Urinary bladder (tissue), 3 donors: ENCODE measurements at regions not wholly inside any gene's neighbourhood (a gene's known extent, or its start where the extent isn't known, plus 50 kb on each side); places are given as distances from the start of the nearest gene placed in this dataset.

Experiments
- DNase-seq: peaks from one replicate; pipeline ENCODE4 v3.0.0-alpha.2; 2015; ENCODE audit errors: extremely low spot score
- H3K27ac ChIP-seq: one replicate; pipeline ENCODE4 v1.5.1; 2013; ENCODE audit warnings: low read depth, mild to moderate bottlenecking, moderate library complexity
- H3K36me3 ChIP-seq: one replicate; pipeline ENCODE4 v1.6.1; 2013; ENCODE audit warnings: mild to moderate bottlenecking, moderate library complexity; ENCODE audit not compliant: insufficient read depth
- H3K4me1 ChIP-seq: one replicate; pipeline ENCODE4 v1.6.1; 2013; ENCODE audit warnings: mild to moderate bottlenecking, moderate library complexity; ENCODE audit not compliant: insufficient read depth
- H3K4me3 ChIP-seq: one replicate; pipeline ENCODE4 v1.5.1; 2013; ENCODE audit warnings: low read depth, low read length
- WGBS: extraction: QIAGEN DNeasy Blood & Tissue Kit; methylation state at CpG from one replicate; pipeline ENCODE4 v1.1.7; 2013; 5-methylcytosine and 5-hydroxymethylcytosine counted together
- donor health status: healthy with polysubstance abuse.
- donor health status: healthy.

DNA sequence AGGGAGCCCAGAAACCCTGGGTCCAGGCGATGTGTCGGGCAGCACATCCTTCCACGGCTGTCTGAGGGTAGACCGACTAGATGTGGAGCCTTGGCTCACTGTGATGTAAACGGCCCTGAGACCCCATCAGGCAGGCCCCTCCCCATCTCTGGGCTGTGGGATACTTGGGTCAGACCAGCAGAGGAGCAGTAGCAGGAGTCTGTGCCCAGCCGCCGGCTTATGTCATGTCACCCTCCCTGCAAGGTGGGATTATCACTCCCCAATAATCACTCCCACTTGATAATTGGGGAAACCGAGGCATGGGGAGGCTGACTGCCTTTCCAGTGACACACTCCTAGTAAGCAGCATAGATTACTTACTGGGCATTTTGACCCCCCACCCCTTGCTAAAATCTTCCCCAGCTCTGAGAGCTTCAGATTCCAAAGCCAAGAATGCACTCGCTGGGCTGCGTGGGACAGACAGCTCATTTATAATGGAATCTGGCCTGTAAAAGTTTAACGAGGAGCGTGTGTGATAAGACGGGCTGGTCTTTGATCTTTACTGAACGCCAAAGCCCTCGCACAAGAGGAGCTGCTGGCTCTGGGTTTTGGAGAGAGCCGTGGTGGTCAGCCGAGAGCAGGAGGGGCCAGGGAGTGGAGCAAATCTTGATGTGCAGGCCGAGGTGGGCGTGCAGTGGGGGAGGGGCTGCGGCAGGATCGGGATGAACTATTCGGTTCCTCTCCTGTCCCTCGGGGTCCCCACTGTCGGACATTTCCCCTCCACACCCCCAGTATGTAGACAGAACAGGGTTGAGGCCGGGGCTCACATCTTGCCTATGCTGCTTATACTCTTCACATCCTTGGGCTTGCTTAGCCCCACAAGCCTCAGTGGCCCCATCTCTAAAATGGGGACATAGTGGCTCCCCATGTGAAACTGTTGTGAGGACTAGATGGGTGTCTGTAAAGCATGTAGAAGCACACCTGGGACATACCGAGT lies 200.0 kb downstream of the GLI2 start:
- Histone ChIP-seq H3K36me3 (no peaks in the 10 kb centered on the region), H3K4me1 (no peaks in the 10 kb centered on the region), H3K4me3 (no peak overlapping the region), H3K27ac (no peak overlapping the region)
- DNase-seq, result peak; percentile 65
- WGBS, result 28% methylated on average over 26 of the region's 26 CpGs

DNA sequence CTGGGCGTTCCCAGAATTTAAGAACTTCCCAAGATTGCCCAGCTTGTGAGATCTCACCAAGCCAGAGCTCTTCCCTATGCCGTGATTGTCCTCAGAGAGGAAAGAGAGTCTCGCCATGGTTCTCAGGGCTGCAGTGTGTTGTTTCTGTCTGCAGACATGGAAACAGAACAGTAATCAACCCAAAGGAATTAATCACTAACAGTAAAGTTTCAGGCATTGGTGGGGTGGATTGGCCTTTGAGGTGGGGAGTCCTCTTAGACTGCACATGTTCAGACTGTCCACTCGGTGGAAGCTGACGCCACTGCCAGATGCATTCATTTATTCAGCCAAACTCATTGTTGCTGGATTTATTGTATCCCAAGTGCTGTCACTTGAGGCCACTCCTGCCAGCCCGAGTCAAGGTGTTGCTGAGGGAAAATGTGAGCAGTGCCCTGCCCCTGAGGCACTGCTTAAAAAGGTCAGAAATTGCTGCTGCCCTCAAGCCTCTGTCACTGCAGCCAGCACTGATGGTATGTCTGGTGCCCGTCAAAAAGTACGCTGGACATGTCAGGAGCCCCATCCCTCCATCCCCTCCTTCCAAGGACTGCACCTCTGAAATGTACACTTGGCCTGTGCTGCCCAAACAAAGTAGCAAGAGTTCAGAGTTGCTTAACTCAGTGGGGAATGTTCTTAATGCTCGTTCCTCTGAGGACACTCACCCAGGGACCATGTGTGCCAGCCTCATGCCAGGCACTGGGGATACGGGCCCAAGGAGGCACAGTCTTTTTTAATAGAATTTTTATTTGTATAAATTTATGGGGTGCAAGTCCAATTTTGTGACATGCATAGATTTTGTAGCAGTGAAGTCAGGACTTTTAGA lies 201.0 kb downstream of the GLI2 start:
- WGBS, result 57% methylated on average over 10 of the region's 10 CpGs
- H3K27ac ChIP-seq, result no peak overlapping the region
- H3K4me1 ChIP-seq, result no peaks in the 10 kb centered on the region
- H3K36me3 ChIP-seq, result no peaks in the 10 kb centered on the region
- DNase-seq, result no peak
- H3K4me3 ChIP-seq, result no peak overlapping the region

DNA sequence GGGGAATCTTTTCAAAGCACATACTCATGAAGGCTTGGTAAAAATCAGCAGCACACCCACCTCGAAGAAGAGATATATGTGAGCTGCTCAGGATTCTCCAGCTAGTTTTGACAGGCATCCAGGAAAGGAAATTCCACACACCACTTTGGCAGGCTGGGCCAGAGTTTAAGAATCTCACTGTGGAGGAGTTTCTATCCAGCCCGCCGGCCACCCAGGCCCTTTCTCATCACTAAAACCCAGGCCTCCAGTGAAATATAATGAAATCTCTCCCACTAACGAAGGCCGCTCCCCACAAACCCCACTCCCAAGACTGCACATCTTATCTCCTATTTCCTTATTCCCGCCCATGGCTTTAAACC lies 202.0 kb downstream of the GLI2 start:
- Histone ChIP-seq H3K4me3 (no peak overlapping the region), H3K36me3 (no peaks in the 10 kb centered on the region), H3K4me1 (no peaks in the 10 kb centered on the region), H3K27ac (no peak overlapping the region)
- 27% methylated on average over 6 of the region's 6 CpGs for WGBS
- peak; percentile 84 for DNase-seq

DNA sequence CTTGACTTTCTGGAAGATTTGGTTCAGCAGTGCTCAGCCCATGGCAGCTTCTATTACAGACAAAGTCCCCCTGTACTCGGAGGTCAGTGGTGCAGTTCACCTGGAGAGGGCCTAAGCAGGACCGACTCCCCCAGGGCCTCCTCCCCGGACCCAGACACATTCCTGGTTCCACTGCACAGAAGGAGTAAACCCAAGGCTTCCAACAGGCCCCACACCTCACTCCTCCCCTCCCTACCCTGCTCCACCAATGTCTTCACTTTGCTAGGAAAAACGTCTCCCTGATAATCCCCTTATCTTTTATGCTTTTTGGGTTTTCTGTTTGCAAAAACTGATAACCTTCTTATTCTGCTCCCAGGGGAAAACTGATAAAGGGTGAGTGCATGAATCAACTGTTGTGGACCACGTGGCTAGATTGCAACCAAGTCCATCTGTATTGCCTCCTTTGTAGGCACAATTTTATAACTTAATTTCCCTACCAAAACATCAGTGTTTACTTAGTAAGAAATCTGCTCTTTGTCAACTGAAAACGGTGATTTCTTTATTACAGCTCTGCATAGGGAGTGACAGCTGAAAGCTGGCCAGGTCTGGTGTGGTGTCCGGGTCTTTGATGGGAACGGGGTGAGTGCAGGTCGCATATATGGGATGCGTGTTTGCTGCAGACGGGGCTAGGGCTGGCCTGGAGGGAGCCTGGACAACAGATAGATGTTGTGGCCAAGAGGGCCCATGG lies 202.5 kb downstream of the GLI2 start:
- peak; percentile 49 for DNase-seq
- H3K36me3 ChIP-seq, result no peaks in the 10 kb centered on the region
- 19% methylated on average over 11 of the region's 11 CpGs for WGBS
- H3K4me1 ChIP-seq, result no peaks in the 10 kb centered on the region
- no peak overlapping the region for H3K4me3 ChIP-seq
- no peak overlapping the region for H3K27ac ChIP-seq

DNA sequence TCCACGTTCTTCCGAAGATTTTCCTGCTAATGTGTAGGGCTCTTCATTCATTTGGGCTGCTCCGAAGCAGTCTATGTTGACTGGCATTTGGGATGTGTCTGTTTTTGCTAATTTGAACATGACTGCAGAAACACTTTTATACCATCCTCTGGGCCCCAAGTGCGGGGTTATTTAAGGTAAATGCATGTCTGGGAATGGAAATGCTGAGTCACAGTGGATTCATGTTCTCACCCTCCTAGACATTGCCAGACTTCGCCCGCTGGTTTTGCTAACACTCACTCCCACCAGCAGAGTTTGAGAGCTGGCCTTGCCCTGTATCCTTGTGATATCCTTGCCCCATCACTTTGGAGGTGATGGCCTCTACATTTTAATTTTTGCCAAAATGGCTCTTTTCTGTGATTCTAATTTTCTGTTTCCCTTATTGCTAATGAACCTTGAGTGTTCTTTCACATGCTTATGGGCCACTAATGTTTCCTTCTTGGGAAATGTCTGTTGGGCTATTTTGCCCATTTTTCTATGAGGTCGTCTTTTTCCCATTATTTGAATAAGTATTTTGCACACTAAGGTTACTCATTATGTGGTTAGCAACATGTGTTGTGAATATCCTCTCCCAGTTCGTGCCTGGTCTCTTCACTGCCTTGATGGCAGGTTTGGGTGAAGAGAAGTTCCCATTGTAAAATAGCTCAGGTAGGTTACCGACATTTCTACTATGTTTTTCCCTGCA lies 204.1 kb downstream of the GLI2 start:
- 74% methylated on average over 9 of the region's 9 CpGs for WGBS

DNA sequence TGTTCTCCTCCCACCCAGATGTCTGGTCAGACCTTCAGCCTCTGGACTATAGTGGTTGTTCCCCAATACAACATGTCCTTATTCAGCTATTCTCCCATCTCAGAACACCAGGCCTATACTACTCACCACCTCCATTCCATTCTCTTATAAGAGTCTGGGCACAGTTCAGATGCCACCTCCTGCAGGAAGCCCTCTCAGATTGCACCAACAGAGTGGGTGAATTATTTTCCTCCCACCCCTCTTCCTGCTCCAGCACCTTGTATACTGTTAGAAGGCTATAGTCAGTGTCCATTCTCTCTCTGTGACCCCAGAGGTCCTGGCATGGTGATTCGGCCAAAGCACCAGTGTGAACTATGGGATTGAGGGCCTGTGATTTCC lies 204.6 kb downstream of the GLI2 start:
- Histone ChIP-seq H3K4me1 (no peaks in the 10 kb centered on the region), H3K27ac (no peak overlapping the region), H3K4me3 (no peak overlapping the region), H3K36me3 (no peaks in the 10 kb centered on the region)
- 83% methylated on average over 1 of the region's 1 CpG for WGBS
- DNase-seq, result no peak

More for the DNA sequence above, 204.1 kb downstream of the GLI2 start:
- no peak overlapping the region for H3K27ac ChIP-seq
- H3K4me3 ChIP-seq, result no peak overlapping the region
- no peaks in the 10 kb centered on the region for H3K4me1 ChIP-seq
- no peak for DNase-seq
- H3K36me3 ChIP-seq, result no peaks in the 10 kb centered on the region

DNA sequence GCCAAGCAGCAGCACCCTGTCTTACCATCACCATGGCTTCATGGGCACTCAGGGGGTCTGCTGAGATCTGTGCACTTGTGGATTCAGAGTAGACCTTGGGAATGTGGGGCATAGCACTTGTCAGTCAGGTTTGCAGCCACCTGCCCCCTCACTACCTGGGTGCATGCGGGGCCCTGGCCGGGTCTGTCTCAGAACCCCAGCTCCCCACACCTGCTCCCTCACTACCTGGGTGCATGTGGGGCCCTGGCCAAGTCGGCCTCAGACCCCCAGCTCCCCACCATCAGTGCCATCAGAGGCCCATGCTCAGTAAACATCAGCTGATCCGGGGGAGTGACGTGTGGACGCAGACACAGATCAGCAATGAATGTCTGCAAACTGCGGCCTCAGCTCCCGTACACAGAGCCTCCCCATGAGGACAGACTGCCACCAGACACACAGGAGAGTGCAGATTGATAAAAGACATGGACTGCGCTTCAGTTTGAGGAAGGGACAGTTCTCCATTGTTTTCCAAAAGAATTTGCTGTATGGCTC lies 205.1 kb downstream of the GLI2 start:
- DNase-seq, result no peak
- H3K4me1 ChIP-seq, result no peaks in the 10 kb centered on the region
- H3K4me3 ChIP-seq, result no peak overlapping the region
- no peak overlapping the region for H3K27ac ChIP-seq
- H3K36me3 ChIP-seq, result no peaks in the 10 kb centered on the region
- WGBS, result 85% methylated on average over 9 of the region's 9 CpGs

DNA sequence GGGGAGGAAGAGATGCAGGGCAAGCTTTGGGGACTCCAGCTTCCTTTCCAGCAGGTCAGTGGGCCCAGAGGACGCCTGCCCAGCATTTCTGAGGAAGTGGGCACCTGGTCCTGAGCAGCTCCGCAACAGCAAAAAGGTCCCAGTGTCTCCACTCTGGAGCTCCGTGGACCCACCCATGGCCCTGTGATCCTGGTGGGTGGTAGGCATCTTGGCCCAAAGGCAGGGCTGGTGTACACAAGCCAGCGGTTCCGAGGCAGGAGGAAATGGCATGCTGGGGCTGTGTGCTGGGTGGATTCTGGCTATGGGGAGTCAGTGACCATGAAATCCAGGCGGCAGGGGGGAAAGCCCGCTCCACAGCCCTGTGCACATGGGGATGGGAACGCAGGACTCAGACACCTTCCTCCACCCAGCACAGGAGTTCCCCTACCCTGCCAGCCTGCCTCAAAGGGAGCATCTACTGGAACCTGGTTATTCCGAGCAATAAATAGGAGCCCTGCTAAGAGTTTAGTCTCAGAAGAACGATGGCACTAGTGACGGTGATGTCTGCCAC lies 206.0 kb downstream of the GLI2 start:
- Histone ChIP-seq H3K36me3 (no peaks in the 10 kb centered on the region), H3K4me1 (no peaks in the 10 kb centered on the region), H3K4me3 (no peak overlapping the region), H3K27ac (no peak overlapping the region)
- DNase-seq, result no peak
- 89% methylated on average over 11 of the region's 11 CpGs for WGBS

DNA sequence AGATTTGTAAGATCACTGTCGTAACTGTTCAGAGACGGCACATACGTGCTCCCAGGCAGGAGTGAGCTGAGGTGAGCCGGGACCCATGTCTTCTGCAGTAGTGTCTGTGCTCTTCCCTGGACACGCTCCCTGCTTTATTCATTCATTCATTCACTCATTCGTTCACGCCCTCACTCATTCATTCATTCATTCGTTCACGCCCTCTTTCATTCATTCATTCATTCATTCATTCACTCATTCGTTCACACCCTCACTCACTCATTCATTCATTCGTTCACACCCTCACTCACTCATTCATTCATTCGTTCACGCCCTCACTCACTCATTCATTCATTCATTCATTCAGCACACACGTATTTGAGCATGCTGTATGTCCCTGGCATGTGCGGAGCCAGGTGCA lies 207.0 kb downstream of the GLI2 start:
- H3K4me3 ChIP-seq, result no peak overlapping the region
- H3K27ac ChIP-seq, result no peak overlapping the region
- H3K4me1 ChIP-seq, result no peaks in the 10 kb centered on the region
- no peaks in the 10 kb centered on the region for H3K36me3 ChIP-seq
- DNase-seq, result no peak
- WGBS, result 91% methylated on average over 15 of the region's 15 CpGs

DNA sequence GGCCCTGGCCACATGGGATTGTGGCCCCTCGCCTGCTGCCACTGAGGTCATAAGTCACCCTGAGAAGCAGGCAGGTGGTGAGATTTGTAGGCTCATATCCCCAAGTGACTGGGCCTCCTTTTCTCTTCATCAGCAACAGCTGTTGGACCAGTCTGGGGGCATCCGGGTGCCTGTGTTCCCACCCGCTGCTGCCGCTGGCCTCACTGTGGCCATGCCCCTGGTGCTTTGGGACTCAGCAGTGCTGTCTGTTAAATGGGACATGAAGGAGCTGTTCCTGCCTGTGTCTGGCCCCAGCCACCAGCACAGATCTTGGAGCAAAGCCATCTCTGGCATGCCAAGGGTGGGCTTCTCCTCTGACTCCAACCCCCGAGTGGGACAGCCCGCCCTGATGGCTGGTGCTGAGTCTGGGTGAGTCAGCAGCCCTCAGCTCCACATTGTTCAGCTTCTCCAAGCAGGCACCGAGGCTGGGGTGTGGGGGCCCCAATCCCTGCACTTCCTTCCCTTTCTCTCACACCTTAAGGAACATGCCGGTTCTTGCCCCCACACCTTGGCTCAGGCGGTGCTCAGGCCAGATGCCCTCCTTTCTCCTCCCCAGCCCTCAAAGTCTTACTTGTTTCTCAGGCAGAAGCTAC lies 207.9 kb downstream of the GLI2 start:
- no peak overlapping the region for H3K27ac ChIP-seq
- 86% methylated on average over 9 of the region's 9 CpGs for WGBS
- no peaks in the 10 kb centered on the region for H3K4me1 ChIP-seq
- no peak overlapping the region for H3K4me3 ChIP-seq
- no peak for DNase-seq
- H3K36me3 ChIP-seq, result no peaks in the 10 kb centered on the region

DNA sequence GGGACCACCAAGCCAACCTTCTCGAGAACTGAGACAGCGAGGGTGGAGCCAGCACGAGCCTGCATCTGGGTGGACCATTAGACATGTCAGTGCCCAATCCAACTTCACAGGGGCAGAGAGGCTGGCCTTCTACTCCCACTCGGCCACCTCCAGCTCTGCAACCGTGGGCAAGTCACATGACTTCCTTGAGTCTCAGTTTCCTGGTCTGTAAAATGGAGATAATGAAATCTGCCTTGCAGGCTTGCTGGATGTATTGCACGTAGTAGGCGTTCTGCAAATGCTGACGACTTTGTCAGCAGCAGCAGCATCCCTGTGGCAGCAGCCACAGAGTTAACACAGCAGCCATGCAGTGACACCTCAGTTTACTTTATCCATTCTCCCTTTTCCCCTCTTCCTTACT lies 208.9 kb downstream of the GLI2 start:
- 94% methylated on average over 8 of the region's 8 CpGs for WGBS
- Histone ChIP-seq H3K36me3 (no peaks in the 10 kb centered on the region), H3K27ac (no peak overlapping the region), H3K4me1 (no peaks in the 10 kb centered on the region), H3K4me3 (no peak overlapping the region)
- DNase-seq, result no peak

DNA sequence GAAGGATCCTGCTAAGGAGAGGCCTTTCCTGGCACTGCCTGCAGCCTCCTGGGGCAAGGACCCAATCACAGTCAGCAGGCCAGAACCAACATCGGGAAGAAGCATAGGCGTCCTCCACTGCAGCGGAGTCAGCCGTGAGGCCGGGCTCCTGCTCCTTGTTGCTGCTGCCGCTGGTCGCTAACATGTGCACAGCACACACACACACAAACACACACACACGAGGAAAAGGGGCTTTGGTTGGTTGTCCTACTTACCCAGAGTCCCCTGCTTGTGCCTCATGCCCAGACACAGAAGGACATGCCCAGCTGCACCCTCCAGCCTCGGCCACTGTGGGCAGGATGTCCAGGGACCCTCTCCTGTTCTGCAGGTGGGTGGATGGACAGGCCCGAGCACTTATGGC lies 209.4 kb downstream of the GLI2 start:
- Histone ChIP-seq H3K36me3 (no peaks in the 10 kb centered on the region), H3K27ac (no peak overlapping the region), H3K4me3 (no peak overlapping the region), H3K4me1 (no peaks in the 10 kb centered on the region)
- 79% methylated on average over 10 of the region's 10 CpGs for WGBS
- DNase-seq, result no peak
